Right lobe of liver (tissue), 4 donors: ENCODE measurements at regions not wholly inside any gene's neighbourhood (a gene's known extent, or its start where the extent isn't known, plus 50 kb on each side); places are given as distances from the start of the nearest gene placed in this dataset.

Experiments
- CTCF ChIP-seq, 4 donors: fragments of 200-600 bp in 3 of 4; fragments of 450-650 bp in 1 of 4; IDR thresholded peaks; one replicate each; pipeline versions ENCODE4 v1.5.1 to v1.8.0; 2016 to 2022; ENCODE audit warnings: antibody characterized with exemption in 4 of 4, mild to moderate bottlenecking in 2 of 4
- POLR2A ChIP-seq: fragments of 450-650 bp; IDR thresholded peaks from one replicate; pipeline ENCODE4 v1.6.1; 2017; ENCODE audit warnings: antibody characterized with exemption, mild to moderate bottlenecking
- donor health status: DM: no; HTN: no; CAD: no.
- donor health status: DM: no; HTN: no; CAD: no.
- donor health status: DM: no; HTN: yes; CAD: no.

GRCh38 chr4:43550981-43551627 is 658.6 kb downstream of the GRXCR1 start:
- no peak for TF ChIP-seq CTCF (IDR thresholded peaks at IDR 0.05)
- TF ChIP-seq POLR2A: no peak
